Endothelial cell of umbilical vein (primary cell): ENCODE measurements at regions not wholly inside any gene's neighbourhood (a gene's known extent, or its start where the extent isn't known, plus 50 kb on each side); places are given as distances from the start of the nearest gene placed in this dataset.

Experiments used
- BruUV-seq: library from RNA; stranded (reverse); fragments of 400-500 nt; replicated peaks from 2 replicates; lab custom pipeline; 2021; lab: Mats Ljungman, UMichigan
- CTCF ChIA-PET: fragments of 300-600, 350-600 bp; sonication (Branson Sonifier 250); formaldehyde crosslinking; loops from one replicate; lab custom pipeline; 2021; ENCODE audit warnings: antibody characterized with exemption, inconsistent platforms; lab: Charles Lee
- POLR2A ChIA-PET: fragments of 300-600, 350-600 bp; sonication (Branson Sonifier 250); formaldehyde crosslinking; loops from one replicate; lab custom pipeline; 2021; ENCODE audit warnings: antibody characterized with exemption, inconsistent platforms; lab: Charles Lee
- DNase-seq: peaks from one replicate; pipeline ENCODE4 v3.0.0-alpha.2; 2011; ENCODE audit warnings: low read depth, low spot score
- FAIRE-seq: peaks from 2 replicates; lab custom pipeline; 2011; peaks lifted over from hg19 to GRCh38; lab: Jason Lieb, UNC
- H2AFZ ChIP-seq: 2 replicates; pipeline ENCODE4 v1.6.0; 2012; ENCODE audit warnings: low read depth, low read length, control low read depth, inconsistent platforms
- H3K27ac ChIP-seq: 2 replicates; pipeline ENCODE4 v1.5.1; 2011; ENCODE audit warnings: low read depth, mild to moderate bottlenecking, control low read depth, low read length, moderate library complexity; ENCODE audit not compliant: insufficient read depth
- H3K27me3 ChIP-seq, 2 experiments: 2 replicates each; pipeline versions ENCODE4 v1.6.0 to v1.6.1; 2011; ENCODE audit warnings: low read length in 2 of 2, mixed read lengths in 1 of 2; ENCODE audit not compliant: control insufficient read depth in 2 of 2, insufficient read depth in 2 of 2
- H3K36me3 ChIP-seq, 2 experiments: 2 replicates in 1 of 2; 3 replicates in 1 of 2; pipeline ENCODE4 v1.5.1; 2011; ENCODE audit warnings: low read length in 2 of 2, mild to moderate bottlenecking in 1 of 2, moderate library complexity in 1 of 2; ENCODE audit not compliant: control insufficient read depth in 2 of 2, insufficient read depth in 2 of 2; ENCODE audit errors: extremely low read depth in 1 of 2
- H3K4me1 ChIP-seq: 3 replicates; pipeline ENCODE4 v1.5.1; 2011; ENCODE audit warnings: mild to moderate bottlenecking, low read length; ENCODE audit not compliant: control insufficient read depth, insufficient read depth; ENCODE audit errors: extremely low read depth
- H3K4me2 ChIP-seq: 2 replicates; pipeline ENCODE4 v1.6.1; 2011; ENCODE audit warnings: low read length, control low read depth, mixed read lengths; ENCODE audit not compliant: insufficient read depth
- H3K4me3 ChIP-seq, 3 experiments: fragments of 200-600 bp in 1 of 3; sonication (generic), shearing (Covaris generic) in 1 of 3; replicated peaks in 1 of 3; 2 replicates each; pipeline ENCODE4 v1.5.1; 2011 to 2016; ENCODE audit warnings: control low read depth in 3 of 3, low read length in 3 of 3, mild to moderate bottlenecking in 2 of 3, inconsistent platforms in 1 of 3, low read depth in 1 of 3, moderate library complexity in 1 of 3; ENCODE audit not compliant: insufficient read depth in 1 of 3
- H3K79me2 ChIP-seq: 2 replicates; pipeline ENCODE4 v1.6.0; 2012; ENCODE audit warnings: low read length, inconsistent platforms; ENCODE audit not compliant: control insufficient read depth, insufficient read depth
- H3K9ac ChIP-seq: replicated peaks from 2 replicates; pipeline ENCODE3; 2011; ENCODE audit warnings: low read length, control low read depth; ENCODE audit not compliant: insufficient read depth; ENCODE audit errors: extremely low read depth
- H3K9me1 ChIP-seq: replicated peaks from 3 replicates; pipeline ENCODE4 v1.6.0; 2011; ENCODE audit warnings: mild to moderate bottlenecking, low read length; ENCODE audit not compliant: control insufficient read depth, insufficient read depth; ENCODE audit errors: extremely low read depth
- H3K9me3 ChIP-seq: replicated peaks from 2 replicates; pipeline ENCODE4 v1.5.1; 2012; ENCODE audit warnings: low read length, inconsistent platforms; ENCODE audit not compliant: control insufficient read depth, insufficient read depth
- H4K20me1 ChIP-seq: replicated peaks from 2 replicates; pipeline ENCODE3; 2011; ENCODE audit warnings: mild to moderate bottlenecking, low read length; ENCODE audit not compliant: control insufficient read depth, insufficient read depth; ENCODE audit errors: extremely low read depth
- GATA2 ChIP-seq: IDR thresholded peaks from 2 replicates; pipeline ENCODE4 v1.7.0; 2011; ENCODE audit warnings: low read depth, mild to moderate bottlenecking, moderate library complexity, mixed read lengths, low read length; ENCODE audit not compliant: insufficient read length, insufficient read depth
- JUN ChIP-seq: IDR thresholded peaks from 2 replicates; pipeline ENCODE4 v1.6.1; 2011; ENCODE audit warnings: borderline replicate concordance, low read depth; ENCODE audit not compliant: insufficient read length, insufficient read depth
- POLR2A ChIP-seq: IDR thresholded peaks from 2 replicates; pipeline ENCODE4 v1.6.1; 2012; ENCODE audit warnings: low read depth, mild to moderate bottlenecking, control low read depth, low read length
- dilution Hi-C: fragments of 300-500 bp; cut with MboI; formaldehyde crosslinking; loops from one replicate; pipeline ENCODE4 v1.15.0; 2019; ENCODE audit warnings: low sequenced_read_pairs; ENCODE audit not compliant: extremely low pct_ligation_motif_present
- intact Hi-C: fragments of 100-400 bp; cut with micrococcal nuclease; formaldehyde crosslinking; loops from one replicate; pipeline ENCODE4 v1.10.0; 2022
- TF ChIP-seq, protein P1 (sequence below): IDR thresholded peaks from 2 replicates; pipeline ENCODE4 v1.6.1; 2011; ENCODE audit not compliant: insufficient read depth, insufficient read length
- TF ChIP-seq, protein P2 (sequence below), 2 donors: IDR thresholded peaks; 1 replicate in 1 of 2; 2 replicates in 1 of 2; pipeline ENCODE4 v1.5.1; 2011; ENCODE audit warnings: low read length in 2 of 2, mild to moderate bottlenecking in 2 of 2, moderate library complexity in 2 of 2, control low read depth in 1 of 2, inconsistent platforms in 1 of 2, low read depth in 1 of 2; ENCODE audit not compliant: insufficient read depth in 1 of 2; ENCODE audit errors: extremely low read depth in 1 of 2

DNA sequence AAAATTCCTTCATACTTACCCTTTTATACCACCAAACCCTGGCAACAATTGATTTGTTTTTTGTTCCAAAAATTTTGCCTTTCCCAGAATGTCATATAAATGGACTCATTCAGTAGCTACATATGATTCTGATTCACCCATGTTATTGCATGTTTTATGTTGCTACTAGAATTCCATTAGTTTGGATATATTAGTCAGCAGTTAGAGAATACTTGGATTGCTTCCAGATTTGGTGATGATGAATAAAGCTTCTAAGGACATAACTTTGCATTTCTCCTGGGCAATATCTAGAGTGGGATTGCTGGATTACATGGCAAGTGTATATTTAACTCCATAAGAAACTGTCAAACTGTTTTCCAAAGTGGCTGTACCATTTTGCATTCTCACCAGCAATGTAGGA, 806.9 kb downstream of the DNAJB9 start:
- H3K9me3 ChIP-seq: no peaks in the 10 kb centered on the region
- no peaks in the 10 kb centered on the region for H4K20me1 ChIP-seq
- H3K36me3 ChIP-seq: no peaks in the 10 kb centered on the region
- H3K4me2 ChIP-seq: no peak overlapping the region
- no peaks in the 10 kb centered on the region for H3K79me2 ChIP-seq
- H3K9me1 ChIP-seq: no peaks in the 10 kb centered on the region
- BruUV-seq: no TSS peak
- TF ChIP-seq JUN (no peak), GATA2 (no peak), POLR2A (no peak)
- TF ChIP-seq, protein P1, sequence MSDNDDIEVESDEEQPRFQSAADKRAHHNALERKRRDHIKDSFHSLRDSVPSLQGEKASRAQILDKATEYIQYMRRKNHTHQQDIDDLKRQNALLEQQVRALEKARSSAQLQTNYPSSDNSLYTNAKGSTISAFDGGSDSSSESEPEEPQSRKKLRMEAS: no peak
- TF ChIP-seq, protein P2, sequence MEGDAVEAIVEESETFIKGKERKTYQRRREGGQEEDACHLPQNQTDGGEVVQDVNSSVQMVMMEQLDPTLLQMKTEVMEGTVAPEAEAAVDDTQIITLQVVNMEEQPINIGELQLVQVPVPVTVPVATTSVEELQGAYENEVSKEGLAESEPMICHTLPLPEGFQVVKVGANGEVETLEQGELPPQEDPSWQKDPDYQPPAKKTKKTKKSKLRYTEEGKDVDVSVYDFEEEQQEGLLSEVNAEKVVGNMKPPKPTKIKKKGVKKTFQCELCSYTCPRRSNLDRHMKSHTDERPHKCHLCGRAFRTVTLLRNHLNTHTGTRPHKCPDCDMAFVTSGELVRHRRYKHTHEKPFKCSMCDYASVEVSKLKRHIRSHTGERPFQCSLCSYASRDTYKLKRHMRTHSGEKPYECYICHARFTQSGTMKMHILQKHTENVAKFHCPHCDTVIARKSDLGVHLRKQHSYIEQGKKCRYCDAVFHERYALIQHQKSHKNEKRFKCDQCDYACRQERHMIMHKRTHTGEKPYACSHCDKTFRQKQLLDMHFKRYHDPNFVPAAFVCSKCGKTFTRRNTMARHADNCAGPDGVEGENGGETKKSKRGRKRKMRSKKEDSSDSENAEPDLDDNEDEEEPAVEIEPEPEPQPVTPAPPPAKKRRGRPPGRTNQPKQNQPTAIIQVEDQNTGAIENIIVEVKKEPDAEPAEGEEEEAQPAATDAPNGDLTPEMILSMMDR (IDR thresholded peaks at IDR 0.05; ENCODE audit: extremely low read depth in 1 of 2, insufficient read depth in 1 of 2, low read depth in 1 of 2, low read length in 2 of 2): no peak
- dilution Hi-C loops (no loop called here), intact Hi-C loops (no loop called here)
- DNase-seq (no peak), FAIRE-seq (no peak)
- H3K4me3 ChIP-seq: no peak overlapping the region
- H3K9ac ChIP-seq: no peak overlapping the region
- ChIA-PET CTCF (no interaction called here), POLR2A (no interaction called here)
- no peaks in the 10 kb centered on the region for H3K27me3 ChIP-seq
- no peak overlapping the region for H2AFZ ChIP-seq
- H3K4me1 ChIP-seq: no peaks in the 10 kb centered on the region
- H3K27ac ChIP-seq: no peak overlapping the region
